HL-60 (cell line): ENCODE measurements at regions not wholly inside any gene's neighbourhood (a gene's known extent, or its start where the extent isn't known, plus 50 kb on each side); places are given as distances from the start of the nearest gene placed in this dataset.

Experiments
- DNase-seq, 2 experiments: peaks; one replicate each; pipeline ENCODE4 v3.0.0-alpha.2; 2010 to 2020; ENCODE audit warnings: low read depth in 1 of 2, low spot score in 1 of 2
- H3K27ac ChIP-seq: fragments of 250-450 bp; sonication (Bioruptor Pico); replicated peaks from 2 replicates; pipeline ENCODE4 v1.5.1; 2020; ENCODE audit warnings: mild to moderate bottlenecking, moderate library complexity
- H3K27me3 ChIP-seq: fragments of 250-450 bp; sonication (Bioruptor Pico); 2 replicates; pipeline ENCODE4 v1.5.1; 2021; ENCODE audit warnings: mild to moderate bottlenecking, moderate library complexity; ENCODE audit not compliant: insufficient read depth, poor library complexity, severe bottlenecking
- H3K4me3 ChIP-seq: replicated peaks from 2 replicates; pipeline ENCODE4 v1.5.1; 2011; ENCODE audit warnings: mild to moderate bottlenecking, control low read depth, low read length; ENCODE audit not compliant: insufficient read depth
- GABPA ChIP-seq: IDR thresholded peaks from 2 replicates; pipeline ENCODE4 v1.6.1; 2012; ENCODE audit warnings: low read depth
- POLR2AphosphoS5 ChIP-seq: IDR thresholded peaks from 2 replicates; pipeline ENCODE4 v1.6.1; 2012; ENCODE audit warnings: low read depth
- SPI1 ChIP-seq: IDR thresholded peaks from 2 replicates; pipeline ENCODE4 v1.6.1; 2012; ENCODE audit warnings: low read depth, mild to moderate bottlenecking, borderline replicate concordance
- TF ChIP-seq, protein P1 (sequence below): IDR thresholded peaks from 2 replicates; pipeline ENCODE4 v1.6.1; 2012; ENCODE audit warnings: low read depth; ENCODE audit not compliant: insufficient replicate concordance
- TF ChIP-seq, protein P2 (sequence below): IDR thresholded peaks from one replicate; pipeline ENCODE4 v1.5.1; 2011; ENCODE audit warnings: low read length, control low read depth, inconsistent platforms; ENCODE audit not compliant: insufficient read depth

DNA sequence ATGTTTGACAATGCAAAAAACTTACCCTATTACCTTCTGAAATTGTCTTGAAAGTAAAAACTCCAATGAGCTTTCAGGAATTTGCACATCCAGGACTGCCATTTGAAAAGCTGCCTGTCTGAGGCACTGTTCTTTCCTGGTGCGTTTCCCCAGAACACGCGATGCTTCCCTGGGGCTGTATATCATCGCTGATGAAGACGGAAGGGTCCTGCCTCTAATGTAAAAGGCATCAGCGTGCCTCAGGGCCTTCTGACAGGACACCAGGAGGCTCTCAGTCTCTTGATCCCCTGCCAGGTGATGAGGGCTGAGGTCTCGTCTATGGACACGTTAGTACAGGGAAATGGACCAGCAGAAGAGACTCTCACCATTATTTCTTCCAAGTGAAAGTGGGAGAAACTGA is 296.8 kb downstream of the EFNB2 start:
- H3K27me3 ChIP-seq, result no peaks in the 10 kb centered on the region
- TF ChIP-seq, protein P1, sequence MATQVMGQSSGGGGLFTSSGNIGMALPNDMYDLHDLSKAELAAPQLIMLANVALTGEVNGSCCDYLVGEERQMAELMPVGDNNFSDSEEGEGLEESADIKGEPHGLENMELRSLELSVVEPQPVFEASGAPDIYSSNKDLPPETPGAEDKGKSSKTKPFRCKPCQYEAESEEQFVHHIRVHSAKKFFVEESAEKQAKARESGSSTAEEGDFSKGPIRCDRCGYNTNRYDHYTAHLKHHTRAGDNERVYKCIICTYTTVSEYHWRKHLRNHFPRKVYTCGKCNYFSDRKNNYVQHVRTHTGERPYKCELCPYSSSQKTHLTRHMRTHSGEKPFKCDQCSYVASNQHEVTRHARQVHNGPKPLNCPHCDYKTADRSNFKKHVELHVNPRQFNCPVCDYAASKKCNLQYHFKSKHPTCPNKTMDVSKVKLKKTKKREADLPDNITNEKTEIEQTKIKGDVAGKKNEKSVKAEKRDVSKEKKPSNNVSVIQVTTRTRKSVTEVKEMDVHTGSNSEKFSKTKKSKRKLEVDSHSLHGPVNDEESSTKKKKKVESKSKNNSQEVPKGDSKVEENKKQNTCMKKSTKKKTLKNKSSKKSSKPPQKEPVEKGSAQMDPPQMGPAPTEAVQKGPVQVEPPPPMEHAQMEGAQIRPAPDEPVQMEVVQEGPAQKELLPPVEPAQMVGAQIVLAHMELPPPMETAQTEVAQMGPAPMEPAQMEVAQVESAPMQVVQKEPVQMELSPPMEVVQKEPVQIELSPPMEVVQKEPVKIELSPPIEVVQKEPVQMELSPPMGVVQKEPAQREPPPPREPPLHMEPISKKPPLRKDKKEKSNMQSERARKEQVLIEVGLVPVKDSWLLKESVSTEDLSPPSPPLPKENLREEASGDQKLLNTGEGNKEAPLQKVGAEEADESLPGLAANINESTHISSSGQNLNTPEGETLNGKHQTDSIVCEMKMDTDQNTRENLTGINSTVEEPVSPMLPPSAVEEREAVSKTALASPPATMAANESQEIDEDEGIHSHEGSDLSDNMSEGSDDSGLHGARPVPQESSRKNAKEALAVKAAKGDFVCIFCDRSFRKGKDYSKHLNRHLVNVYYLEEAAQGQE, result no peak
- TF ChIP-seq, protein P2, sequence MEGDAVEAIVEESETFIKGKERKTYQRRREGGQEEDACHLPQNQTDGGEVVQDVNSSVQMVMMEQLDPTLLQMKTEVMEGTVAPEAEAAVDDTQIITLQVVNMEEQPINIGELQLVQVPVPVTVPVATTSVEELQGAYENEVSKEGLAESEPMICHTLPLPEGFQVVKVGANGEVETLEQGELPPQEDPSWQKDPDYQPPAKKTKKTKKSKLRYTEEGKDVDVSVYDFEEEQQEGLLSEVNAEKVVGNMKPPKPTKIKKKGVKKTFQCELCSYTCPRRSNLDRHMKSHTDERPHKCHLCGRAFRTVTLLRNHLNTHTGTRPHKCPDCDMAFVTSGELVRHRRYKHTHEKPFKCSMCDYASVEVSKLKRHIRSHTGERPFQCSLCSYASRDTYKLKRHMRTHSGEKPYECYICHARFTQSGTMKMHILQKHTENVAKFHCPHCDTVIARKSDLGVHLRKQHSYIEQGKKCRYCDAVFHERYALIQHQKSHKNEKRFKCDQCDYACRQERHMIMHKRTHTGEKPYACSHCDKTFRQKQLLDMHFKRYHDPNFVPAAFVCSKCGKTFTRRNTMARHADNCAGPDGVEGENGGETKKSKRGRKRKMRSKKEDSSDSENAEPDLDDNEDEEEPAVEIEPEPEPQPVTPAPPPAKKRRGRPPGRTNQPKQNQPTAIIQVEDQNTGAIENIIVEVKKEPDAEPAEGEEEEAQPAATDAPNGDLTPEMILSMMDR, result no peak
- H3K27ac ChIP-seq, result no peak overlapping the region
- no peak overlapping the region for H3K4me3 ChIP-seq
- no peak for DNase-seq

GRCh38 chr13:106234636-106235035 is 300.8 kb downstream of the EFNB2 start:
- H3K27ac ChIP-seq, result no peak overlapping the region
- DNase-seq, result no peak
- TF ChIP-seq, protein P1, result no peak
- no peak for TF ChIP-seq POLR2AphosphoS5
- TF ChIP-seq SPI1, result no peak
- TF ChIP-seq, protein P2, result no peak
- no peak for TF ChIP-seq GABPA
- no peaks in the 10 kb centered on the region for H3K27me3 ChIP-seq
- no peak overlapping the region for H3K4me3 ChIP-seq

- H3K4me3 ChIP-seq, result no peak overlapping the region
- TF ChIP-seq POLR2AphosphoS5, result no peak
- TF ChIP-seq SPI1, result no peak
- TF ChIP-seq, protein P2, result no peak
- TF ChIP-seq GABPA, result no peak
- TF ChIP-seq, protein P1, result no peak
- no peak for DNase-seq
- H3K27ac ChIP-seq, result no peak overlapping the region
- H3K27me3 ChIP-seq, result no peaks in the 10 kb centered on the region
These were observed 302.2 kb downstream of the EFNB2 start for GRCh38 chr13:106233134-106233735.
